GM18870 (cell line): ENCODE measurements at regions not wholly inside any gene's neighbourhood (a gene's known extent, or its start where the extent isn't known, plus 50 kb on each side); places are given as distances from the start of the nearest gene placed in this dataset.

Experiments used
- ATAC-seq: cut with Tn5 transposase; IDR thresholded peaks from one replicate; pipeline ENCODE4 v1.9.1; 2021; ENCODE audit warnings: moderate library complexity; ENCODE audit not compliant: unreplicated experiment

- no peak for ATAC-seq
Measured at GRCh38 chr6:140576004-140576555, 1201.6 kb upstream of the CITED2 start.

GRCh38 chr6:140572867-140573266 lies 1198.4 kb upstream of the CITED2 start:
- no peak for ATAC-seq

- ATAC-seq, result no peak
Measured at GRCh38 chr6:140572129-140572528, 1197.7 kb upstream of the CITED2 start.

GRCh38 chr6:140571145-140571544 lies 1196.7 kb upstream of the CITED2 start:
- ATAC-seq, result no peak

- no peak for ATAC-seq
Measured at GRCh38 chr6:140567466-140567865, 1193.0 kb upstream of the CITED2 start.

- ATAC-seq, result no peak
Measured at GRCh38 chr6:140566781-140567277, 1192.4 kb upstream of the CITED2 start.

GRCh38 chr6:140563728-140564127 lies 1189.3 kb upstream of the CITED2 start:
- ATAC-seq, result no peak

GRCh38 chr6:140561701-140562100 lies 1187.3 kb upstream of the CITED2 start:
- ATAC-seq, result no peak

GRCh38 chr6:140560671-140561070 lies 1186.2 kb upstream of the CITED2 start:
- ATAC-seq, result no peak

GRCh38 chr6:140559458-140559857 lies 1185.0 kb upstream of the CITED2 start:
- no peak for ATAC-seq

GRCh38 chr6:140554421-140554820 lies 1180.0 kb upstream of the CITED2 start:
- no peak for ATAC-seq

GRCh38 chr6:140548366-140548765 lies 1173.9 kb upstream of the CITED2 start:
- ATAC-seq, result no peak

- no peak for ATAC-seq
Measured at GRCh38 chr6:140546640-140547039, 1172.2 kb upstream of the CITED2 start.

GRCh38 chr6:140544431-140544830 lies 1170.0 kb upstream of the CITED2 start:
- no peak for ATAC-seq

GRCh38 chr6:140542863-140543262 lies 1168.4 kb upstream of the CITED2 start:
- ATAC-seq, result no peak

- no peak for ATAC-seq
Measured at GRCh38 chr6:140541288-140541687, 1166.8 kb upstream of the CITED2 start.

- ATAC-seq, result no peak
Measured at GRCh38 chr6:140540743-140541142, 1166.3 kb upstream of the CITED2 start.

- ATAC-seq, result no peak
Measured at GRCh38 chr6:140538926-140539325, 1164.5 kb upstream of the CITED2 start.

- no peak for ATAC-seq
Measured at GRCh38 chr6:140537834-140538705, 1163.6 kb upstream of the CITED2 start.

- ATAC-seq, result no peak
Measured at GRCh38 chr6:140537211-140537610, 1162.8 kb upstream of the CITED2 start.

GRCh38 chr6:140535511-140535910 lies 1161.1 kb upstream of the CITED2 start:
- no peak for ATAC-seq

- ATAC-seq, result no peak
Measured at GRCh38 chr6:140533526-140533925, 1159.1 kb upstream of the CITED2 start.
